ENCODE measurements at regions not wholly inside any gene's neighbourhood (a gene's known extent, or its start where the extent isn't known, plus 50 kb on each side); places are given as distances from the start of the nearest gene placed in this dataset.

DNA sequence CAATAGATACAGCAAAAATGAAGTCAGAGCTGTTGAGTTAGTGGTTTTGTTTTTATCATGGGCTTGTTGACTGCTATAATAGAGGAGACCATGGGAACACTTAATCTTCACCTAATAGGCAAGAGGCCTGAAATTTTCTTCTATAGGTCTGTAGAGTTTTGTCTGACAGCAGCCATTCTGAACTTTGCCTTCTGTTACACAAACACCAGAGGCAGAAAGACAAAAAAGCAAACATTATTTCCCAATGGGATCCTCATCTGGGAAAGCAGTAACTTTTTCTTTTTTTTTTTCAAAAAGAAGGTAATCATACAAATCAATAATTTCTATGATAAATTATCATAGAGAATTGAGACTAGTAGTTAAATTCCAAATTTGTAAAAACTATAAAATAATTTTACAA lies 494.1 kb downstream of the TOX3 start:
- no peak for DNase-seq (ENCODE audit: low read depth in 2 of 2)

DNA sequence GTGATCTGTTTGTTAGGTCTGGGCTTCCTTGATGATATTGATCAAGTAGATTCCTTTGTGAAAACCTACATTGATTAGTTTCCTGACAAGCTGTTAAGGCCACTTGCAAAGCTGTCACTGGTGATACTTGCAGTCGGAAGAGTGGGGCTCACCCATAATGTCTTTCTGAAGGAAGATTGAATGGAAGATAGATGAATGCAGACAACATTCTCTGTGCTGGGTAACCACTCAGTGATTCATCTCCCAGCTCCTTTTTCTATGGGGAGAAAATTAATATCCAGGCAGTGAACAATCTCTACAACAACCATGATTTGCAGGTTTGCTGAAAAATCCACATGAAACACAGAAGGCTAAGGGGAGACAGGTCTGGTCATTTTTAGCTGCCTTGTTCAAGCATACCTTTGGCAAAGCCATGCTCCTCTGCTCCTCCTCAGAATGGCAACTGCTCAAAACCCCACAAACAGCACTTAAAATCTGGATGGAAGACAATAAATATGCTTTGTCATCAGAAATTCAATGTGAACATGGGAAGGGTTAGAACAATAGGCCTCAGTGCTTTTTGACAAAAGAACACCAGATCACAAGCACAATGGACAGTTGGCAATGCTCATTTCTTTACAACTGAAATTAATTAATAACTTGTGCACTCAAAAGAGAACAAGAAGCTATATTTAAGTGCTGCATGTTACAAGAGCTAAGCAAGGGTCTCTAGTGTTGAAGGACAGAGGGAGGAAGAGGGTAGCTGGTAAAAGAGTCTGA lies 495.4 kb downstream of the TOX3 start:
- DNase-seq (ENCODE audit: low read depth in 2 of 2): no peak

- no peak for DNase-seq (ENCODE audit: low read depth in 2 of 2)
These were observed 496.5 kb downstream of the TOX3 start for GRCh38 chr16:52050418-52050817.

- DNase-seq (ENCODE audit: low read depth in 2 of 2): no peak
These were observed 511.5 kb downstream of the TOX3 start for GRCh38 chr16:52035436-52035835.

- DNase-seq (ENCODE audit: low read depth in 2 of 2): no peak
These were observed 512.1 kb downstream of the TOX3 start for GRCh38 chr16:52034830-52035229.

- DNase-seq (ENCODE audit: low read depth in 2 of 2): no peak
These were observed 513.0 kb downstream of the TOX3 start for GRCh38 chr16:52033992-52034391.

- DNase-seq (ENCODE audit: low read depth in 2 of 2): no peak
These were observed 524.0 kb downstream of the TOX3 start for GRCh38 chr16:52022980-52023379.

DNA sequence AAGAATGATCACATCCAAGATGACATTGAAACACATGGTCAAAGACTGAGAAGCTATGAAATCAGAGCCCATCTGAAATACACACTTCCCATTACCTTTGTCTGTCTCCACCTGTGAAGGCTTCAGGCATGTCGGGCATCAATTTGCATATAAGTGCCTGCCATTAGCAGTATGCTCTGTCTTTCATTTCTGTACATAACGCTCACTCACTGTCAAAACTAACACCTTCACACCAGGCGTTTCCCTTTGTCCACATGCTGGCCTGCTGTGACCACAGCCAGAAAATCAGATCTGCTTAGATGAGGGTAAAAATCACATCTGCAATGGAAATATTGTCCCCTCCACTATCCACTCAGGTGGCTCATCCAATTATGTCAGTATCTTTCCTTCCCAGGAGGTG lies 524.8 kb downstream of the TOX3 start:
- no peak for DNase-seq (ENCODE audit: low read depth in 2 of 2)

DNA sequence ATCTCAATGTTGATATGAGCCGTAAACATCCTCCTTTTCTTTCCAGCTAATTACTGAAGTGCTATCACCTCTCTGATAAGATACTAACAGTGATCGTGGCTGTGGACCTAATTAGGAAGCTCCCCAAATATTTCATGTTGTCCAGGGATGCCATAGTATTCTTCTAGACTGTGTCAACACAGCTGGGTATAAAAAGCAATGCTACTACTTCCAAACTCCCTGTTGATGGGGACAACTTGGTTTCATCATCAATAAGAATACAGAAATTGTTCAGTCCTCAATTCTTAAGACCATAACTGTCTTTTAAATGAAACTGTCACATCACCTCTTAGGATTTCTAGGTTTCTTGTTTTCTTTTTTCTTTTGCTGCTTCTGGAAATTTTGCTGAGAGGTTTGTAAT lies 530.6 kb downstream of the TOX3 start:
- no peak for DNase-seq (ENCODE audit: low read depth in 2 of 2)

GRCh38 chr16:52005551-52005950 lies 541.4 kb downstream of the TOX3 start:
- no peak for DNase-seq (ENCODE audit: low read depth in 2 of 2)

GRCh38 chr16:52004343-52004742 lies 542.6 kb downstream of the TOX3 start:
- DNase-seq (ENCODE audit: low read depth in 2 of 2): no peak

GRCh38 chr16:52002026-52002425 lies 544.9 kb downstream of the TOX3 start:
- DNase-seq (ENCODE audit: low read depth in 2 of 2): no peak

GRCh38 chr16:51996516-51996915 lies 550.4 kb downstream of the TOX3 start:
- no peak for DNase-seq (ENCODE audit: low read depth in 2 of 2)

GRCh38 chr16:51994597-51994996 lies 552.3 kb downstream of the TOX3 start:
- no peak for DNase-seq (ENCODE audit: low read depth in 2 of 2)

- no peak for DNase-seq (ENCODE audit: low read depth in 2 of 2)
These were observed 557.2 kb downstream of the TOX3 start for GRCh38 chr16:51989637-51990230.

DNA sequence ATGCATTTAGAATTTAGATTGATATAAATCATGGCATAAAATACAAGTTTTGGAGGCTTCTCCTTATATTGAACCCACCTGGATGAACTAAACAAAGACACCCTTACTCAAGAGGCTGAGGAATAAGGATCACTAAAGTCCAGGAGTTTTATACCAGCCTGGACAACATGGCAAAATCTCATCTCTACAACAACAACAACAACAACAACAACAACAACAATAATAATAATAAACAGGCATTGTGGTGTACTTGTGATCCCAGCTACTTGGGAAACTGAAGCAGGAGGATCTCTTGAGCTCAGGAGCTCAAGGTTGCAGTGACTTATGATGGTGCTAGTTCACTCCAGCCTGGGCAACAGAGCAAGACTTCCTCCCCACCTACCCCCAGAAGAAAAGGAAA lies 558.0 kb downstream of the TOX3 start:
- DNase-seq (ENCODE audit: low read depth in 2 of 2): no peak

- no peak for DNase-seq (ENCODE audit: low read depth in 2 of 2)
These were observed 559.4 kb downstream of the TOX3 start for GRCh38 chr16:51987519-51987918.

- DNase-seq (ENCODE audit: low read depth in 2 of 2): no peak
These were observed 560.2 kb downstream of the TOX3 start for GRCh38 chr16:51986717-51987116.

DNA sequence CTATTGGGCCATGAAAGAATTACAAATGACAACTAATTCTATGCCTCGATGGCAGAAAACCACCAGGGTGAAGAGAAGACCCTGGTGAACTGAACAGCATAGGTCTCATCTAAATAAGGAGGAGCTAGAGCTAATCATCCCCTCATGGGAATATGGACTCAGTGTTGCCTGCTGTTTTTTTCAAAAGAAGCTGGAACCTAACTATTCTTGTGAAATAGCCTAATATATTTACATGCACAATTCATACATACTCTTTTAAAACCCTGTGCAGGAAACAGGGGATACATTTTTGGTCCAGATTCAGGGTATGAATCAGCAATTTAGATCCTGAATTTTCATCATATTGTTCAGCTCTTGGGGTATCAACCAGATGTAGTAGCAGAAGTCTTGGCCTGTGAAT lies 560.6 kb downstream of the TOX3 start:
- DNase-seq (ENCODE audit: low read depth in 2 of 2): no peak

GRCh38 chr16:51985126-51985525 lies 561.8 kb downstream of the TOX3 start:
- no peak for DNase-seq (ENCODE audit: low read depth in 2 of 2)

DNA sequence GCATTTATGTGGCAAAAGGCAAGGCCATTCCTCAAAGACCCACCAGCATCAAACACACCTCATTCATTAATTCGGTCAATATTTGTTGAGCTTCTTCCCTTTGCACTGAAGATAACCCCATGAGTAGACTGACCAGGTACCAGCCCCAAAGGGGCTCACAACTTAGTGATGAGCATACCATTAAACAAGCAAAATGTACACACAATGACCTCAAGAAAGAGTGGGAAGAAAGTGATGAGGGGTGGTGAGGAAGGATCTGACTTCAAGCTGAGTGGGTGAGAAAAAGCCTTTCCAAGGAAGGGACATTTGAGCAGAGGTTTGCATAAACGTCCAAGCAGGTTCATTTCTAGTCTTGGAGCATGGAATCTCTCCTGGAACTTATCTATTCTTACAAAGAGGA lies 562.5 kb downstream of the TOX3 start:
- DNase-seq (ENCODE audit: low read depth in 2 of 2): no peak

DNA sequence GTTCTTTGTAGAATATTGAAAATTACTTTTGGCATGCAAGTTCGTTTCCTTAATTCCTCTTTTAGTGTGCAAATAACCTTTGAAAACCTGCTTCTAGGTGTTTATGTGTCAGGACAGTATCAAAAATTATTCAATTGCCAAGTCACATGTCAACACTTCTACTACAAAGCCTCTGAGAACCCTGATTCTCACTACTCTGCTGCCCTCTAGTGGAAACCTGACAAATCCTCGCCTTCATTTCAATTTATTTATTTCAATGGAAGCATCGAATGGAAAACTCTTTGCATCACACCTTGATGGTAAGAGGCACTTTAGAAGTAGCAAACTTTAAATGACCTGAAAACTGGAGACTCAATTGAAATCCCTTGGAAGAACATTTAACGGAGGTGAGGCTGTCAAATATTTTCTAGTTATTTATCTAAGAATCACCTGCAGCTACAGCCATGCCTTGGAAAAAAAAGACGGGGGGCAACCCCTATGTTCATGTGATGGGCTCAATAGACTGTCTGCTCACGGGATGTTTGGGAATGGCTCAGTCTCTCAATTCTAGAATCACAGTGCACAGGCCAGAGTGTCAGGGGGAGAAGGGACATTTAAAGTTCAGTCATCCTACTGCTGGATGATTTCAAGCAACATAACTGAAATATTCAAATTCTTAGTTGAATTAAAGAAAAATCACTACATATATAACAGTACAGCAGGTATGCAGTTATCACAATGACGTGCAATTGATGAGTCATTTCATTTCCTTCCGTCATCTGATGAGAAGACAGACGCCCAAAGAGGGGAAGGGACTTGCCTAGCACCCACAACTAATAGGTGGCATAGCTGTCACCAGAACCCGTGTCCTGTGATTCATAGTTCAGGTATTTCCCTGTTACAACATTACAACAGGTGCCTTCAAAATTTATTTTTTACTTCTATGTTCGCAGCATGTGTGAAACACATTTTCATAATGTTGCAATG lies 563.9 kb downstream of the TOX3 start:
- DNase-seq (ENCODE audit: low read depth in 2 of 2): no peak

DNA sequence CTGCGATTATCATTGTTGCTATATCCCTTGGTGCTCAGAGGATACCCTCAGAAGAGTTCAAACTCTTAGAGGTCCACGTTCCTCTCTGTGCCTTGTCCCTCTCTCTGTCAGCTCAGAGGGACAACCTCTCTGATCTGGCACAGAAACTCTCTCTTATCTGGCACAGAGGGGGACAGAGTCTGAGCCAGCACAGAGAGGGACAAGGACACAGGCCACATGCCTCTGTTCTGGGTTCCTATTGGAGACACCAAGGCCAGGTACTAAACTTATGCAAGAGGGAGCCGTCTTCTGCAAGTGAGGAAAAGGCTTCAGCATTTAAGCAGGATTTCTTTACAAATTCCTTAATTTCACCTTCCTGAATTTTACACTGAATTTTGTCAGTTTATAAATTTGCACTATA lies 565.2 kb downstream of the TOX3 start:
- no peak for DNase-seq (ENCODE audit: low read depth in 2 of 2)

All from stimulated activated CD4-positive, alpha-beta T cell treated with anti-CD3 and anti-CD28 coated beads, Interleukin-1b, Interleukin-23, amount 100 ng/mL, for 4 hours (primary cell).